Transverse colon (tissue), 4 donors: ENCODE measurements at regions not wholly inside any gene's neighbourhood (a gene's known extent, or its start where the extent isn't known, plus 50 kb on each side); places are given as distances from the start of the nearest gene placed in this dataset.

Experiments used
- CTCF ChIP-seq, 5 experiments: fragments of 200-600 bp in 3 of 5; fragments of 450-650 bp in 2 of 5; sonication (generic) in 3 of 5; IDR thresholded peaks; 1 replicate in 2 of 5; 2 replicates in 3 of 5; pipeline ENCODE4 v1.5.1; 2016 to 2017; ENCODE audit warnings: antibody characterized with exemption in 5 of 5, inconsistent platforms in 3 of 5, mild to moderate bottlenecking in 2 of 5, moderate library complexity in 1 of 5
- POLR2AphosphoS5 ChIP-seq, 3 donors: sonication (generic); formaldehyde crosslinking; IDR thresholded peaks; one replicate each; pipeline ENCODE4 v1.6.1; 2016; ENCODE audit warnings: antibody characterized with exemption in 3 of 3

DNA sequence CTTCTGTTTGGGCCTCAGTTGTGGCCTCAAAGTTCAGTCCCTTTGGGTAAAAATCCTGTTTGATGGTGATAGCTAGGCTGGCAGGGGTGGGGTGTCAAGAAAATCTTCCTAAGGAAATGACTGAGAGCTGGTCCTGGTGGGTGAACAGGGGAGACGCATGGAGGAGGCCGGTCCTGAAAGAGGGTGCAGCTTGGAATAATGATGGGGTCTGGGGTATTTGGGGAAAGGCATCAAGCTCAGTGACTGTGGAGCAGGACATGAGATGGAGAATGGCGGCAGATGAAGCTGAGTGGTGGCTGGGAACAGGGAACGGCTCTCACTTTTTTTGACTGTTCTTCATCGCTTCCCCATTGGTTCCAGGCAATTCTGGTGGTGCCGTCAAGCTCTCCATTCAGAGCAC, 140.7 kb upstream of the PKDCC start:
- TF ChIP-seq CTCF (IDR thresholded peaks at IDR 0.05), result no peak
- no peak for TF ChIP-seq POLR2AphosphoS5 (IDR thresholded peaks at IDR 0.05)
